Activated CD8-positive, alpha-beta memory T cell treated with anti-CD3 and anti-CD28 coated beads, Interleukin-2, amount 50 U/mL, for 4 hours (primary cell): ENCODE measurements at regions not wholly inside any gene's neighbourhood (a gene's known extent, or its start where the extent isn't known, plus 50 kb on each side); places are given as distances from the start of the nearest gene placed in this dataset.
"Not testable (repeated sequence)": the region's sequence is repeated elsewhere in the genome, so short reads cannot be mapped to it uniquely, and the experiment has no call there.

Experiments used
- DNase-seq: peaks from one replicate; pipeline ENCODE4 v3.0.0-alpha.2; 2020

DNA sequence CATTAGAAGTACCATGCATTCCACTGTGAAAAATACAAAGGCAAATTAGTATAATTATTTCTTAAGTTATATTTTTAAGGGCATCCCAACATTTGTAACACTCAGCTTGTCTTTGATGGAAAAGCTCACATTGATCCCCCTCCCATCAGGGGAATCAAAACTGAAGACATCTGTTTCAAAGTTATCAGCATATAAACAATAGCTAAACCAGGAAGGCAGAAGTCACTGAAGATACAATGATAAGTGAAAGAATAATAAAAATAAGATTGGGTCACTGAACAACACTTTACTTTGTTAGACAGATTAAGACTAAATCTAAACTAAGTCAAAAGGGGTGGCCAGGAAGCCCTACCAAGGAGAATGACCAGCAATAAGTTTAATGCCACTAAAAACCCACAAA lies 801.9 kb upstream of the ACO1 start:
- no peak for DNase-seq

DNA sequence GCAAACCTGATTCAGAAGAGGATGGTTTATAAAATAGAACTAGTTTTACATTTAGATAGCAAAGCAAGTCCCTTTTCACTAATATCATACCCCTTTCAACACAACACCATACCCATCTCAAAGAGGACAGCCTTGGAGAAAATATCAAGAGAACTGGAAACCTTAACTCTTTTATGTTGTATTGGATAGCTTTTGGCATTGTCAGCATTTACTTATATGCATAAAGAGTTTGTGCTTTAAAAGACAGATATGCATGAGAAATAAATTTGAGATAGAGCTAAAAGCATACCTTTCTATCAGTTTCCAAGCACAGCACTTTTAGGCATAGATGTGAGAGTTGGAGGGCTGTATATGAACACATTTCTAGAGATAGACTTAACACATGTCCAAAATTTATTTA lies 799.3 kb upstream of the ACO1 start:
- no peak for DNase-seq

DNA sequence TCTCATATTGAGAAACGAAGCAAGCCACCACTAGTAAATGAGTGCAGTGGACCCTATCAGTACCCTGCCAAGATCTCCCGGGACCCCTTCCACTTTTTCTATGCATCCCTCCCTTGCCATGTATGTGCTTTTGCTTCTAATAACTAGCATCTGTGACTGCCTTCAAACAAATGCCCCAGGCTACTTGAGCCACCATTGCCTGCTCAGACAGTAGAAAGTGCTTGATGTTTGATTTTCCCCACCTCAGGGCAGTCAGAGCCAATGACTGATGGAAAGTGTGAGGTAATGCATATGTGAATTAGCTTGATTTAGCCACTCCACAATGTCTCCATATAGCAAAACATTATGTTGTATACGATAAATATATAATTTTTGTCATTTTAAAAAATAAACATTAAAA lies 797.3 kb upstream of the ACO1 start:
- no peak for DNase-seq

DNA sequence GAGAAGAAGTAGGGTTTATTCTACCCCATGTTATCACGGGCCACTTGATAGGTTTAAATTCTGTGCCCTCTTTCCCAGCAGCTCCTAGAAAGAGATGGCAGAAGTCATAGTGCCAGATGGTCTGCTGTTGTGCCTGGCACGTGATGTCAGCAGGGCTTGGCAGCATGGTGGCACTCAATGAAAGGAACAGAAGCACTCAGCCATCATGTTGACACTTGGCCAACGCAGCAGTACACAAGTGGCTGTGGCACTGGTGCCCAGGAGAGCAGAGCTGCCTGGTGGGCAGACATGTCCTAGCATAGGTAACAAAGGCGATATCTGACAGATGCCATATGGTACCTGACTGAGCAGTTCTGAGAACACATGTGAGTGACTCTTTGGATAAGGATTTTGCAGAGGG lies 796.4 kb upstream of the ACO1 start:
- no peak for DNase-seq

DNA sequence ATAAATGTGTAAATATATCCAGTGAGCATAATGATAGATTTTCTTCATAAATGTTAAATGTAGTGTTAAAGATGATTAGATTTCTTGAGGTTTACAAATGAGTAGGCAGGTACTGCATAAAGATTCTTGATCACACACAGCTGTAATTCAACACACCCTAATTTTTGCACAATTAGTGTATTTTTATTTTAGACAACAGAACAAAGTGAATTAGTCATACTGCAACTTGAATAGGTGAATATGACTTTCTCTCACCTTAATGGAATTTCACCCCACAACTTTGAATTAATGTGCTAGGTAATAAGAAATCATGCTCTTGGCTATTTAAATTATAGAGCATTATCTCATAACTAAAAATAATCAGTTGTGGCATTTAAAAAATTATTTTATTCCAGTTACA lies 795.7 kb upstream of the ACO1 start:
- DNase-seq, result no peak

DNA sequence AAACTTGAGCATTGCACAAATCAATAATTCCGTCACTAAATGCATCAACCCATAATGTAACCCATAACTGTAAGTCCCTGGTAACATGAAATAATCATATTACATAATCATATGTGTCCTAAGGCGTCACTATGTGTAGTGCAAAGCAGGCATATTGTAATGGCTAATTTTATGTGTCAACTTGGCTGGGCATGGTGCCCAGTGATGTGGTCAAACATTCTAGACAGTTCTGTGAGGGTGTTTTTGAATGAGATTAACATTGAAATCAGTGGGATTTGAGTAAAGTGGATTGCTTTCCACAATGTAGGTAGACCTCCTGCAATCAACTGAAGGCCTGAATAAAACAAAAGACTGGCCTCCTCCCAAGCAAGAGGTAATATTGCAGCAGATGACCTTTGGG lies 794.4 kb upstream of the ACO1 start:
- DNase-seq, result no peak

DNA sequence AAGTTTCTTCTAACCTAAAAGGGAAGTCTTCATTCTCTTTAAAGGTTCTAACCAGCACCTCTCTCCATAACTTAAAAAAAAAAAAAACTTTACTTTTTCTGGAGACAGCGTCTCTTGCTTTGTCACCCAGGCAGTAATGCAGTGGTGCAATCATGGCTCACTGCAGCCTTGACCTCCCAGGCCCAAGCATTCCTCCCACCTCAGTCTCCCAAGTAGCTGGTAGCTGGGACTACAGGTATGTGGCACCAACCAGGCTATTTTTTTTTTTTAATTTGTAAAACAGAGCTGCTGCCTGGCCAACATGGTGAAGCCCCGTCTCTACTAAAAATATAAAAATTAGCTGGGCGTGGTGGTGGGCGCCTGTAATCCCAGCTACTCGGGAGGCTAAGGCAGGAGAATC lies 787.4 kb upstream of the ACO1 start:
- not testable (repeated sequence) for DNase-seq

DNA sequence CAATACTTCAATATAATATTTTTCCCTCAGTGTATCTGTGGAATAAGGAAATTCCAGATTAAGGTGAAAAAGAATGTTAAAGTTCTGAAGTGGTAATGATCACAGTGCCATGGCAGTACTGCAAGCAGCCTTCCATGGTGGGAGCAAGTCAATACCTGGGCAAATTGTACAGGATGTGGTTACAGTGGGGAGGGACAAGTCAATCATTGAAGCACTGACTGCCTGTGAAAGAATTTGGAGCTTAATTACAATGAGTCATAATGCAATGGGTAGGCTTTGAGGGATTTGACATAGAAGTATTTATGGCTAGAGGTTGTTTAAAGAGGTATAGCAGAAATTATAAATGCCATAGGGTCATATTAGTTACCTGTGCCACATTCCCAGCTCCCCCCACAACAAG lies 786.5 kb upstream of the ACO1 start:
- DNase-seq, result no peak

DNA sequence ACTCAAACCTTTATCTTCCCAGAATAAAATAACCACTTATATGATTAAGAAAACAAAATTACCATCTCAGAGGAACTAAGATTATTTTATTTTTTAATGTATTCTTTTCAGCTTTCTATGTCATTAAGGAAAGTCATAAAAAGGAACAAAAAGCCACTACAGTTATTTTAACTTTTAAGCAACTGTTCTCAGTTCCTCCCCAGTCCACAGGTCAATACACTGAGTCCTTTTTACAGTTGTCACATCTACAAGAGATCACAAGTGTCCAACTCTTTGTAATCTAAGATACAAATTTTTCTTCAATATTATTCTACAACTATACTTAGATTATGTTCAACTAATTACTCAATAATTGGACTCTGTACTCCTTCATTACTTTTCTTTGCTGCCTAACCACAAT lies 782.8 kb upstream of the ACO1 start:
- no peak for DNase-seq

DNA sequence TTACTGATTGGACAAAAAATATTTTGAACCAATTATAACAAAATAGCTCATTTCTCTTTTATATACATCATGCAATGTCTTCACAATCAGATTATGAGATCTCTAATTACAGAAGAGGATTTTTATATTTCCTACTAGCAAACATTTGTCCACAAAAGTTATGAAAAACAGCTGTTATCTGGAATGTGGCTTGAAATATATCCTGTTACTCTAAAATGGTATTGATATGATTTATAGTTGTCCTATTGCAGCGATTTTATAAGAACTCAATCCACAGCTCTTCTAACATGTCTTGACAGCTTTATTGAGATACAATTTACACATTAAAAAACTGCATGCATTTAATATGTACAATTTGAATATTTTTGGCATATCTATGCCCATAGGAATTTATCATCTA lies 779.9 kb upstream of the ACO1 start:
- no peak for DNase-seq

DNA sequence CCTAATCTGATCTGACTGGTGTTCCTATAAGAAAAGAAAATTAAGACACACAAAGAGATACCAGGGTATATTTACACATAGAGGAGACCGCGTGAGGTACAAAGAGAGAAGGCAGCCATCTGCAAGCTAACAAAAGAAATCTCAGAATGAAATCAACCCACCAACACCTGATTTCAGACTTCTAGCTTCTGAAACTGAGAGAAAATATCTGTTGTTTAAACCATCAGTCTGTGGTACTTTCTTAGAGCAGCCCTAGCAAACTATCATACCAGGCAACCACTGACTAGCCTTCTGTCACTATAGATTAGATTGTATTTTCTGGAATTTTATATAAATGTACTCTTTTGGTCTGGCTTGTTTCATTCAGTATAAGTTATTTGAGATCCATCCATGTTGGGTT lies 779.3 kb upstream of the ACO1 start:
- DNase-seq, result no peak

DNA sequence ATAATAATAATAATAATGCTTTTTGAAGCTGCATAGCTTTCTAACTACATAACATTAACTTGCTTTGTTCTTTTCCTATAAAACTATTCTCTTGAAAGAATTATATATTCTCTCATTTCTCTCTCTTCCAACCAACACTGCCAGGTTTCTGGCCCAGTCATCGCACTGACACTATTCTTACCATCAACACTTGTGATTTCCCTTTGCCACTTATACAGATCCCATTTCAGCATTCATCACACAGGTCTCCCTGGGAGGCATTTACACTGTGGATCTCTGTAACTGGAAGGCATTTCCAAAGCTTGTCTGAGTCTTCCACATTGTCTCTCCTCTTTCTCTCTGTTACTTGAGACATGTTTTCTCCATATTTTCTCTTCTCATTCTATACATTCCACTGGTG lies 777.8 kb upstream of the ACO1 start:
- no peak for DNase-seq

DNA sequence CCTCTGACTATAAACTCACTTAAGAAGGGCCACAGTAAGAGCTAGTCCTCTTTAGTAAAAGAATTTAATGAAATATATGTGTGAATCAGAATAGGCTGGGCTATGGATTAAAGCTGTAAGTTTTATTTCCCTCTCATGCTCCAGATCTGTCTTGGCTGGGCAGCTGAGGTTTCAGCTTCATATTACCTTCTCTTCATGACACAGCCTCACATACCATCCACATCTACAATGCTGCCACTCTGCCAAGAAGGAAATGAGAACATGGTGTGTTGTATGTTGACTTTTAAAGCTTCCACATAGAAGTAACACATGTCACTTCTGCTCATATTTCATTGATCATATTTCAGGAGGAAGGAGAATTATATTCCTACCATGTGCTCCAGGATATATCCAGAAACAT lies 776.0 kb upstream of the ACO1 start:
- DNase-seq, result no peak

DNA sequence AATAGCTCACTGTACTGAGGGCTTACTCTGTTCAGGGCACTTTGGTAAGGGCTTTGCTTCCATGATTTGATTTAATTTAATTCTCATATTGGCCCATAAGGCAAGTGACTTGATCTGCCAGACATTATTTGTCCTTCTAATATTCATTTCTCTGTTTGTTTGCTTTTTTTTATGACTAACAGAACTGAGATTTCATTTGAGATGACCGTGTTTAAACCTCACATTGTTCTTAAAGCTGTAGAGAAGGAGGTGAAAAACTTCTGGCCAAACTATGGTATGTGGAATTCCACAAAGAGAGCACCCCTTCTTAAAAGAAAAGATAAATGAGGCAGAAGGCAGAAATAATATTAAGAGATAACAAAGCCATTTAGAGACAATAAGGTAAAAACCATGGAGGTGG lies 775.6 kb upstream of the ACO1 start:
- no peak for DNase-seq

DNA sequence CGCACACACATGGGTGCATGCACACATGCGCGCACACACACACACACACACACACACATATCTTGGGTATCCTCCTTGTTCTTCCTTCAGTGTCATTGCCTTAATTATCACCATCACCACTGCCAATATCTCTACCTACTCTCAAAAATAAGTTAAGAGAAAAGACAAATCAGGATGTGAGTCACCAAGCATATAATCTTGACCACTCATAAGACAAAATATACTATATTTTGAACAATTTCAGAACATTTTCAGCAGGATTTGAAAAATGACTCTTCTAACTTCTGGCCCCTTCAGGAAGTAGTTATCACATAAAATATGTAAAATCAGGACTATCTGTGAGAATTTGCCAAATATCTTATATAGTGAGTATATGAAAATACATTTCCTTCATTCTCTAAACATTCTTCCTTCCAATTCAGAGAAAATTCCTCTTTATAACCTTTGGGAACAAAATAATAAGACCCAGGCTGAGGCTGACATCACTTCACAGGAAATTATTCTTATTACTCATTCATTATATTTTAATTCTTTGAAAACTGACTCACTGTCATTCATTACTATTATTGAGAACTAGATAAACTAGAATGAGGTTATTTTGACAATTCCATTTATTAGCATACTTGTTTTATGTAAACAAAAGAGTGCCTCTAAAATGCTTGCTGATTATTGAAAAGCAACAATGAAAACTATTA lies 772.0 kb upstream of the ACO1 start:
- no peak for DNase-seq

DNA sequence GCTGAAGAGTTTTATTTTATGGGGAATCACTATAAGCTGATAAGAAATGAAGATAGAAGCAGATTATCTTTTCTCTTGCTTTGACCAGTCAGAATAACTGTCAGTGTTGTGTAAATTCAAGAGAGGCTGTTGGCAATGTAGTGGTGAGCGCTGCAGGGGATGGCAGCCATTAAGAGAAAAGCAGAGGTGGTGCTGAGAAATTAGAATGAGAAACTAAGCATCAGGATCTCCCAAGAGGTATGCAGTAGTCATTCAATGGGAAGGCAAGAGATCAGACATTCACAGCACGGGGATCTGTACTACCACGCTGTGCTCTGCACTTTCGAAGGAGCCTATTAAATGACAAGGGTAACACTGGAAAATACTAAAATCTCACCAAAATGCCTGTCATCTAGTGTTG lies 768.5 kb upstream of the ACO1 start:
- no peak for DNase-seq

DNA sequence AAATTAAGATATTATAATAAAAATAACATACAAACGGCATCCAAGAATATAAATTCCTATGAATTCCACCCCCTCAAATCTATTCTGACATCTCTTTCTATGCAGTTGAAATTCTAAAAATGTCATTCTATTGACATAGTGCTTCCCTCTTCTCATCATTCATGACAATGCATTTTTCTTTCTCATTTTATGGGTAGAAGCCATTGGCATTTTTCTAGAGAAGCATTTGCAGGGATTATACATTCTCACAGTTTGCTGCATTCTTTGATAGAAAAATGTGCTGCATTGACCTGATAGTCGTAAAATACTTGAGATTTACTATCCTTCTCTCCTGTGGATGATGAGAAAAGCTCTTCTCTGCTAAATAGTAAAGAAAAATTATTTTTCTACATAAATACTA lies 760.9 kb upstream of the ACO1 start:
- DNase-seq, result no peak

DNA sequence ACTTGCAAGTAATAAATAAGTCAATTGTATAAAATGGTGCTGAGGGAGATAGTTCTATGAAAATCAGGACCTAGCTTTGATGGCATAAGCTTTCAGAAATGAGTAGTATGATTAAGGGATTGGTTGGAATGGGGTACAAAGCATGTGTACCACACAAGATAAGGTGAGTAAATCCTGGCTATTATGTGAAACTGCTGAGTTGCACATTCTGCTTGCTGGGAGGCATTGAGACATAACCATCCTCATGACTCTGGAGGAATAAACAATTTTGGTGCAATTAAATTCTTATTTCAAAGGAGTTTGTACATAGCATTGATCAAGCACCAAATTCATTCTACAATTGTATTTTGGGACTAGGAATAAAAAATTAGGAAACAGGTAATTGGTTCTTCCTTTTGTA lies 755.2 kb upstream of the ACO1 start:
- DNase-seq, result no peak

DNA sequence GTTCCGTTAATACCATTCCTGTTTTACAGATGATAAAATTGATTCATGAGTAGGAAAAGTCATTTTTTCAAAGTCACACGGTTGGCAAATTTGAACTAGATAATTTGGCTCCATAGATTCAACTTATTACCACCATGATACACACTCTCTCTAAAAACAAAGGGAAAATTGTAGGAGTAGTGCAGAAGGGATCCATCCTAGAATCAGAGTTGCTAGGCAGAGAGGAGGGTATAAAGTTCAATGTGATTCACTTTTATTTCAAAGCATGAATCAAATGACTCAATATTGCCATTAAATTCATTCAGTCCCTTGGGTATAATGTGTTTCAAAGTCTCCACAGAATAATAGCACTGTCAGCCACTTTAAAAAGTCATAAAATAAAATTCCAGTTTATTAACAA lies 747.2 kb upstream of the ACO1 start:
- DNase-seq, result no peak

DNA sequence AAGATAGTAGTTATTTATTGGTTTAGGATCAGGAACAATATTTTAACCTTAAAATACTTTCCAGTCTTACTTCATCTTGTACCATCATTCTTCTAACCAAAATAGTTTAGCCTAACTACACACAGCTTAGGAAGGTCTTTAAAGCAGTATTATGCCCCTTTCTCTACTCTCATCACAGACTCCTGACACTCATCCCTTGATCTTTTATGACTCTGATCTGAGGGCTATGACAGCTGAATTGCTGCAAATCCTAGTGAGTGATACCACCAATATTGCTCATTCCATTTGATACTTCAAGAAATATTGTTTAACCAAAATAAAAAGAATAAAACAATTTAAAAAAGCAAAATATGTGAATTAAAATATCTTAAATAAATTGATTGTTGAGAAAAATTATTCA lies 746.6 kb upstream of the ACO1 start:
- no peak for DNase-seq

DNA sequence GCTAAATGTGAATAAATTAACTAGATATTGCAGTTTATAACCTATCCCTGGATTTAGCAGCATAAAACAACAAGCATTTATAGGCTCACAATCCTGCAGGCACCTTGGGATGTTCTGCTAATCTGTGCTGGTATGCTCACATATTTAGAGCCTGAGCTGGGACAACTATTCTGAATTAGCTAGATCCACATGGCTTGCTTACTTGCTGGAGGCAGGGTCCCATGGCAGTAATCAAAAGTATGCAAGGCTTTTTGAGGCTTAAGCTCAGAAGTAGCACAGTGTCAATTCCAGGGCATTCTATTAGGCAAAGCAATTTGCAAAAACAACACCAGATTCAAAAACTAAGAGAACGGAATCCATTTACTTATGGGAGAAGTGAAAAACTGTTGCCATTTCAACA lies 745.0 kb upstream of the ACO1 start:
- DNase-seq, result no peak

DNA sequence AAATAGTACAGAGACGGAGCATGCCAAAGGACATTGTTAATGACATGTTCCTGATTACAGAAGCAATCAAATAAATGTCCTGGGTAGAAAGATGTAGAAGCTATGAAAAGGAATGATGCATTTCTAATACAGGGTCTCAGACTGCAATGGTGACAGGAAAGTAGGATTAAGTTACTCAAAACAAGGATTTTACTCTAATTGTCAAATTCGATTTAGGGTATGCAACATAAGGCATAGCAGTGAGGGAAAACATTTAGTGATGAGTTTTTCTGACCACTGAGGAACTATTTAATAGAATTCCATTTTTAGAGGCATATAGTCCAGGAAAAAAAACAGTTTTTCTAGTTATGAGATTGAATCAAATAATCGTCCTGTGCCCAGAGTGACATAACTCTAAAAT lies 715.1 kb upstream of the ACO1 start:
- no peak for DNase-seq

DNA sequence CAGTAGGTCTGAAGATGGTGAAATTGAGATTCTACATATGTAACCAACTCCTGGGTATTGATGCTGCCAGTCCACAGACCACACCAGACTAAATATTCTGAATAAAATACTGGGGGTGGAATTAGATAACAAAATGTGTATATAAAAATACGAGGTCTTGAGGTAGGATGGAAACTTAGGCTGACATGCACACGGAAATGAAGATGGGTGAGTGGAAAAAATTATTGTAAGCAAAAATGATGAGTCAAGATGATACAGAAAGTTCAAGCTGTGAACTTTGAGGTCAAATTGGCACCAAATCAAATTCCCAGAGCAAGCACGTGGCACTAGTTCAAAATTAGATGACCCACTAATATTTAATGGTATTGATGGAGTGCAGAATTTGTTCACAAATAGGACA lies 713.4 kb upstream of the ACO1 start:
- no peak for DNase-seq

DNA sequence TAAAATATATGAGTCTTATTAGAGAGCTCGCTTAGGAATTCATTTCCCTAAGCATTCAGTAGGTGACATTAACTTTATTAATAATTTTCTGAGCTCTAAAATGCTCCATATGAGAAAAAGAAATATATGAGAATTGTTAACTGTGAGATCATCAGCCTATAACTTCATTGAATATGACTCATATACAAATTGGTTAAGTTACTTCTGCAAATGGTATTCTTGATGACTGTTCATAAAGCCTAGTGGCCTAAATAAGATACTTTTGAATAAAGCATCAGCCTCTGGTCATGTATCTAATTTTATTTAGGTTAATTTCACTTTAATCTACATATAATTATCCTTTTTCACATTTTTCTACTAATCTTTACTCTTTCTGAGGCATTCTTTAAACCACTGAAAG lies 710.2 kb upstream of the ACO1 start:
- no peak for DNase-seq

DNA sequence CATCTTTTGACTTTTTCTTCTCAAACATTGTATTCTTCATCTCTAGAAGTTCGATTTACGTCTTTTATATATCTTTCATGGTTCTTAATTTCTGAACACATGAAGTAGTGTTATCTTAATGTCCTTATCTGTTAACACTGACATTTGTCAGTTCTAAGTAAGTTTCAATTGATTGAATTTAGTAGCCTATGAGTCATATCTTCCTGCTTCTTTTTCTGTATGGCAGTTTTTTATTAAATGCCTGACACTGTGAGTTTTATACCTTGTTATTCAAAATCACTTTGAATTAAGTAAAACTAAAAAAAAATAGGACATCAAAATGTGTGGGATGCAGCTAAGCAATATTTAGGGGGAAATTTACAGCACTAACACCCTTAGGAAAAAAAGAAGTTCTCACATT lies 707.0 kb upstream of the ACO1 start:
- no peak for DNase-seq

DNA sequence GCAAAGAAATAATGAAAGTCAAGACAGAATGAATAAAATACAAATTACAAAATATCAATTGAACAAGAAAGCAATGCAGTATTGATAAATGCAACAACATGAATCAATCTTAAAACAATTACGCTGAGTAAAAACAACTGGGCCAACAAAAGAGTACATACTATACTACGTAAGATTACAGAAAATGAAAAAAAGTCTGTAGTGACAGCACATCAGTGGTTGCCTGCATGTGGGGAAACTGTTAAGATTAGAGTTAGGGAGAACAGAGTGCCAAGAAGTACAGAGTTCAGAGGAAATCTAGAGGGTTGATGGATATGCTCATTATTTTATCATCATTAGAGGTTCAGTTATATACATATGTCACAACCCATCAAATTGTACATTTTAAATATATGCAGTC lies 706.6 kb upstream of the ACO1 start:
- DNase-seq, result no peak
